ENCODE measurements at regions not wholly inside any gene's neighbourhood (a gene's known extent, or its start where the extent isn't known, plus 50 kb on each side); places are given as distances from the start of the nearest gene placed in this dataset.

- H3K4me3 Mint-ChIP-seq (ENCODE audit: low read depth, unreplicated experiment): no peak overlapping the region
- no TSS peak for BruUV-seq (replicated peaks)
- no peak for TF ChIP-seq CTCF (IDR thresholded peaks at IDR 0.05; ENCODE audit: unreplicated experiment)
- CTCF ChIA-PET: no interaction called here
- no peaks in the 10 kb centered on the region for H3K27me3 Mint-ChIP-seq (ENCODE audit: unreplicated experiment)
- H3K9me3 Mint-ChIP-seq (ENCODE audit: low read depth, unreplicated experiment): peaks cover 15% of the 10 kb centered on the region
- no peak for DNase-seq
- intact Hi-C loops (cut with micrococcal nuclease; ENCODE audit: unreplicated experiment): no loop called here
- H3K36me3 Mint-ChIP-seq (ENCODE audit: insufficient read depth, unreplicated experiment): no peaks in the 10 kb centered on the region
- H3K27ac Mint-ChIP-seq (ENCODE audit: unreplicated experiment): no peak overlapping the region
- no peaks in the 10 kb centered on the region for H3K4me1 Mint-ChIP-seq (ENCODE audit: low read depth, unreplicated experiment)
Measured at GRCh38 chr5:4537489-4537888, 602.6 kb upstream of the ADAMTS16 start.

DNA sequence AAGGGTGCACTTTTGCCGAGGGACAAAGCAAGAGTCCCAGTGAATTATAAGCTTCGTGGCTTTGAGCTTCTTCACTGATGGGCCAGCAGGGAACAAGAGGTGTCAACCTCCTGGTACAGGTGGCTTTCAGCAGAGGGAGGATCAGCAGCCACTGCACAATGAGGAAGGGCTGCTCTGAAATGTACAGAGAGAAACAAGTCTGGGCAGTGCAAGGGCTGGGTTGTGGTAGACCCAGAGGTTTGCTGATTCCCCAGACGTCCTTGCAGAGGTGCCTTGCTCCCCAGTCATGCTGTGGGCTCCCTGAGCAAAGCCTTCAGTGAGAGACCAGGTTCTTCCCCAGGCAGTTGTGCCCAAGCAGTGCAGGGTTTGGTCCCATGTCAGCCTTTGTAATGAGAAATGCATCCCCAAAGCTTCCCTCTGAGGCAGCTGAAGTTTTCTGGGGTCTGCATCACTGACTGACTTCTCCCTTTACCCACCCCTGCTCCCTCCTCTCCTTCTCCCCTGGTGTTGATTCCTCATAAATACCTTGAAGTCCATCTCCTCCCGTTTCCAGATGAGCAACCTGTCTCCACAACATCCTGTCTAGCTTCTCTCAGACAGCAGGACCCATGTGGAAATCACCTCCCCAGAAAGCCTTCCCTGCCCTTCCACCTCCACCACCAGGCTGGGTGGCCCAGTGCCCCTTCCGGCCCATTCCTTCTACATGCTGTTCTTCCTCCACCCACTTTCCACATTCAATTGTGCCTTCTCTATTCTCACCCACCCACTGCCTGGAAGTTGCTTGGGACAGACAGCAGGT is 599.6 kb upstream of the ADAMTS16 start:
- H3K27ac Mint-ChIP-seq (ENCODE audit: unreplicated experiment): no peak overlapping the region
- H3K36me3 Mint-ChIP-seq (ENCODE audit: insufficient read depth, unreplicated experiment): no peaks in the 10 kb centered on the region
- no TSS peak for BruUV-seq (replicated peaks)
- no peak overlapping the region for H3K4me3 Mint-ChIP-seq (ENCODE audit: low read depth, unreplicated experiment)
- CTCF ChIA-PET: no interaction called here
- intact Hi-C loops (cut with micrococcal nuclease; ENCODE audit: unreplicated experiment): no loop called here
- no peak for TF ChIP-seq CTCF (IDR thresholded peaks at IDR 0.05; ENCODE audit: unreplicated experiment)
- H3K27me3 Mint-ChIP-seq (ENCODE audit: unreplicated experiment): no peaks in the 10 kb centered on the region
- DNase-seq: no peak
- no peaks in the 10 kb centered on the region for H3K4me1 Mint-ChIP-seq (ENCODE audit: low read depth, unreplicated experiment)
- H3K9me3 Mint-ChIP-seq (ENCODE audit: low read depth, unreplicated experiment): peaks cover 22% of the 10 kb centered on the region

DNA sequence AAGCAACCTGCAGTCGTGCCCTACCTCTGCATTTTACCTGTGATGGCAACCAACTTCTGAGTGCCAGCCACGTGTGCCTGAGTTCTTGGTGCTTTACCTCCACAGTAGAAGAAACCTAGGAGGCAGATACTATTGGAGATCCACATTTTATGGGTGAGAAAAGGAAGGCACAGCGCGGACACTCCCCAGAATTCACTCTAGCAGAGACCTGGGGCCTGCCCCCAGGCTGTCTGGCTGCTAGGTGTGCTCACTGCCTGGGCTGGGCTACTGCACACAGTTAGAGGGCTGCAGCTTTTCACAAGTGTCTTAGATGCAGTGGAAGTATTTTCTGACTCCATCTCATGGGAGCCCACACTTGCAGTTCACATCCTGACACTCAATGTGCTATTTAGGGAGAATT is 598.8 kb upstream of the ADAMTS16 start:
- Mint-ChIP-seq H3K4me1 (ENCODE audit: low read depth, unreplicated experiment) (no peaks in the 10 kb centered on the region), H3K27ac (ENCODE audit: unreplicated experiment) (no peak overlapping the region), H3K36me3 (ENCODE audit: insufficient read depth, unreplicated experiment) (no peaks in the 10 kb centered on the region), H3K9me3 (ENCODE audit: low read depth, unreplicated experiment) (peaks cover 22% of the 10 kb centered on the region), H3K27me3 (ENCODE audit: unreplicated experiment) (no peaks in the 10 kb centered on the region), H3K4me3 (ENCODE audit: low read depth, unreplicated experiment) (no peak overlapping the region)
- TF ChIP-seq CTCF (IDR thresholded peaks at IDR 0.05; ENCODE audit: unreplicated experiment): no peak
- DNase-seq: no peak
- intact Hi-C loops (cut with micrococcal nuclease; ENCODE audit: unreplicated experiment): no loop called here
- no TSS peak for BruUV-seq (replicated peaks)
- CTCF ChIA-PET: no interaction called here

DNA sequence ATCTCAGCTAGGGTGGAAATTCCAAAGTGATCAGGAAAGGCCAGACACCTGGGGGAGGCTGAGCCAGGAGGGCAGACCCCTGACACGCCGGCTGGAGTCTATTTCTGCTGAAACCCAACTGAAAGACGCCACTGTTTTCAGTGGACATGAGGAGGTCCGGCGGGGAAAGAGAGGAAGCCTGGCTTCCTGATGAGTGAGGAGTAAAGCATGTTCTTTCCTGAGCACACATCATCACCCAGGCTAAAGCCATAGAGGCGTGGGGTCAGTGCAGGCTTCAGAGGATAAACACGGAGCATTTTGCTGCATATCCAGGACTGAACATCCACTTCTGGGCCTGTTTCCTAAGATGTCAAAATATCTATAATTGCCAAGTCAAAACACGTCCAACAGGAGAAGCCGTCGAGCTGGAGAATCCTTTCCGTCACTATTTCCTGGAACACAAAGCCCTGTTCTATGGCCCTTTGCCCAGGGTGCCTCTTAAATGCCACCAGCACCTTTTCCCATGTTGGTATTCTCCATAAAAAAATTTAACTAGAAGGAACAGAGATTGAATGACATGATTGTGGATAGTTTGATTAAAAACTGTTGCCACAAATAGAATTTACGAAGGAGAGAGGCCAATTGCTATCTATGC is 597.9 kb upstream of the ADAMTS16 start:
- no peaks in the 10 kb centered on the region for H3K27me3 Mint-ChIP-seq (ENCODE audit: unreplicated experiment)
- TF ChIP-seq CTCF (IDR thresholded peaks at IDR 0.05; ENCODE audit: unreplicated experiment): no peak
- no peaks in the 10 kb centered on the region for H3K4me1 Mint-ChIP-seq (ENCODE audit: low read depth, unreplicated experiment)
- no TSS peak for BruUV-seq (replicated peaks)
- H3K27ac Mint-ChIP-seq (ENCODE audit: unreplicated experiment): no peak overlapping the region
- intact Hi-C loops (cut with micrococcal nuclease; ENCODE audit: unreplicated experiment): no loop called here
- no peak for DNase-seq
- H3K4me3 Mint-ChIP-seq (ENCODE audit: low read depth, unreplicated experiment): no peak overlapping the region
- CTCF ChIA-PET: no interaction called here
- H3K36me3 Mint-ChIP-seq (ENCODE audit: insufficient read depth, unreplicated experiment): no peaks in the 10 kb centered on the region
- H3K9me3 Mint-ChIP-seq (ENCODE audit: low read depth, unreplicated experiment): peaks cover 25% of the 10 kb centered on the region
